ENCODE measurements at regions not wholly inside any gene's neighbourhood (a gene's known extent, or its start where the extent isn't known, plus 50 kb on each side); places are given as distances from the start of the nearest gene placed in this dataset.
"Not testable (repeated sequence)": the region's sequence is repeated elsewhere in the genome, so short reads cannot be mapped to it uniquely, and the experiment has no call there.

- H3K27me3 Mint-ChIP-seq = no peaks in the 10 kb centered on the region
- H3K4me3 Mint-ChIP-seq = no peak overlapping the region
- H3K9me3 Mint-ChIP-seq = no peaks in the 10 kb centered on the region
- H3K27ac Mint-ChIP-seq = no peak overlapping the region
- no peaks in the 10 kb centered on the region for H3K36me3 Mint-ChIP-seq
- no peaks in the 10 kb centered on the region for H3K4me1 Mint-ChIP-seq
- DNase-seq = no peak
- ATAC-seq (replicated peaks) = no peak
Observed at GRCh38 chr6:155549028-155549798, 93.6 kb upstream of the NOX3 start.

DNA sequence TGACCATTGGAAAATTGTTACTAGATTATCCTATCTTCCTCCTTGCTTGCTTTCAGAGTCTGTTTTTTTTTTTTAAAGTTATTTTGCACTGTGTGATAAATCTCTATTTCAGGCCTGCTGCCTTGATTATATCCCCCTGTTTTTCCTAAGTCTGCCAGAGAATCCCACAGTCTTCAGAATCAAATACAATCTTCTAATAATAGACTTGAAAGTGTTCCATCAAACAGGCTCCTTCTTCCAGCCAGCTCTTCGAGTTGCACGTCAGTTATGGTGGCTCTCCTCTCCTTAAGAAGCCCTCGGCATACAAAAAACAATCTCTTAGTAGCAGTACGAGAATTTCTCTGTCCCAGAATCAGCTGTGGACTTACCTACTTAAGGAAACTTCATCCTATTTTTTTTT lies 92.9 kb upstream of the NOX3 start:
- H3K27ac Mint-ChIP-seq = no peak overlapping the region
- no peaks in the 10 kb centered on the region for H3K36me3 Mint-ChIP-seq
- no peaks in the 10 kb centered on the region for H3K4me1 Mint-ChIP-seq
- no peak for ATAC-seq (replicated peaks)
- no peak overlapping the region for H3K4me3 Mint-ChIP-seq
- no peaks in the 10 kb centered on the region for H3K9me3 Mint-ChIP-seq
- H3K27me3 Mint-ChIP-seq = no peaks in the 10 kb centered on the region
- no peak for DNase-seq

DNA sequence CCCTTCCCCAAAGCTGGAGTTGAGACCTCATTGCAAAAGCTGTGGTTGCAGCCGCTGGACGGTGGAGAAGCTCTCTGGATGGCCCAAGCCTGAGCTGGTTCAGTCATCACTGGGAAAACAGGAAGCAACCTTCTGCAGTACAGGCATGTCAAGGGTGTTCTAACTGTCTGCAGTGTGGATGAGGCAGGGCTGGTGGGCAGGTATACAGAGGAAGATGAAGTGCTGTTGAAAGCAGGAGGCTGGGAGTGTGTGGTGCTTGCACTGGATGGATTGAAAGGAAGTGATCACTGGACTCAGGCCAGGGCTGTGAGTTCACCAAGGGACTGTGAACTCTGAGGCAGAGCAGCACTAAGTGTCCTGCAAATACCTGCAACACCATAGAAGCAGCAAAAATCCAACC lies 89.0 kb upstream of the NOX3 start:
- no peak overlapping the region for H3K27ac Mint-ChIP-seq
- DNase-seq = no peak
- H3K4me3 Mint-ChIP-seq = no peak overlapping the region
- no peaks in the 10 kb centered on the region for H3K36me3 Mint-ChIP-seq
- H3K27me3 Mint-ChIP-seq = no peaks in the 10 kb centered on the region
- H3K9me3 Mint-ChIP-seq = no peaks in the 10 kb centered on the region
- peak in 1 of 2 donors; percentile 25 for ATAC-seq (replicated peaks)
- no peaks in the 10 kb centered on the region for H3K4me1 Mint-ChIP-seq

DNA sequence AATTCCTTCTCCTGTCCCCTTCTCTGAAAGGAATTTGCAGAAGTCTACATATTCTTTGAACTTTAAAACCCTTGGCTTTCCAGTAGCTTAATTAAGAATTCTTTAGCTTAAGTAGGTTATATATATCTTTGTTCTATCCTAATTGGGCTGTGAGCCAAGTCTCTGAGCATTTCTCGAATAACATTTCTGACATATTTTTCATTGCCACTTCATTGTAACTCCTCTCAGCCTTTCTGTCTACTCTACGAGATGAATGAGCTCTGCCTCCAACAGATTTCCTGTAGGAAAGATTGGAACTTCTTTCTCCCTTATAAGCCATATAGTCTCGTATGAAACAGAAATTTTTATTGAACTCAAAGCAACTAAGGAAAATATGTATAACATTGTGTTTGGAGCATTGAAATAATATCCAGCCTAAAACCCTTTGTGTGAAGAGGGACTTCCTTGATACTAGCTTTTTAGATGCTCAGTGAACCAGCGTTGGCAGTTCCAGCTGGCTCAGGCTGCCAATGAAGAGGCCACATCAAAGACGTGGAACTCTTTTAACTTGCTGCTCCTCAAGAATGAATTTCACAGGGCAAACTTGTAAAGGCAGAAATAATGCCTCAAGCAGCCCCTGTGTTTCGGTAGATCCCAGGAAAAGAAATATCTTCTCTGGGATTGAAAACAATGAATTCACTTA lies 87.7 kb upstream of the NOX3 start:
- no peaks in the 10 kb centered on the region for H3K36me3 Mint-ChIP-seq
- no peaks in the 10 kb centered on the region for H3K27me3 Mint-ChIP-seq
- no peak for DNase-seq
- ATAC-seq (replicated peaks) = no peak
- H3K4me1 Mint-ChIP-seq = no peaks in the 10 kb centered on the region
- no peaks in the 10 kb centered on the region for H3K9me3 Mint-ChIP-seq
- H3K27ac Mint-ChIP-seq = no peak overlapping the region
- no peak overlapping the region for H3K4me3 Mint-ChIP-seq

DNA sequence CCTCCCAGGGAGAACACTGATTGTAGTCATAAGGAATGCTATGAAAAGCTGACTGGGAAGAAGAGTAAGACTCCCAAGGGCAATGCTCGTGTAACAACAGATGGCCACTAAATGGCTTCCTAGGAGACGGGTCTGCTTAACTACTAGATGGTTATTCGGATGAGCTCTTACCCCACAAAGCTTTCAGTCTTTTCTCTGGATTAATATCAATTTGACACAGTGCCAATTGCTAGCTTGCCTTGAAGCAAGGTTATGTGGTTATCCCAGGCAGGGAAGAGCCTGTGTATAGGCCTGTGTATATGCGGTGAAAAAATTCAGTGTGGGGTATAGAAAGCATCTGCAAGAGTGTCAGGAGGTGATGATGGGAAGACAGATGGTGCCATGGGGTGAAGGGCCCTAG lies 86.4 kb upstream of the NOX3 start:
- Mint-ChIP-seq H3K4me3 (no peak overlapping the region), H3K9me3 (no peaks in the 10 kb centered on the region), H3K36me3 (no peaks in the 10 kb centered on the region), H3K27me3 (no peaks in the 10 kb centered on the region), H3K27ac (no peak overlapping the region), H3K4me1 (no peaks in the 10 kb centered on the region)
- ATAC-seq (replicated peaks) = no peak
- DNase-seq = no peak

- H3K27ac Mint-ChIP-seq = no peak overlapping the region
- no peak for DNase-seq
- peaks cover 0 to 7% of the 10 kb centered on the region in 2 donors for H3K9me3 Mint-ChIP-seq
- ATAC-seq (replicated peaks) = no peak
- H3K4me1 Mint-ChIP-seq = no peaks in the 10 kb centered on the region
- H3K4me3 Mint-ChIP-seq = no peak overlapping the region
- no peaks in the 10 kb centered on the region for H3K36me3 Mint-ChIP-seq
- no peaks in the 10 kb centered on the region for H3K27me3 Mint-ChIP-seq
Observed at GRCh38 chr6:155538708-155539390, 83.2 kb upstream of the NOX3 start.

GRCh38 chr6:155534678-155535077 lies 79.0 kb upstream of the NOX3 start:
- Mint-ChIP-seq H3K27ac (no peak overlapping the region), H3K4me3 (no peak overlapping the region), H3K9me3 (peaks cover 4 to 17% of the 10 kb centered on the region in 2 donors), H3K27me3 (no peaks in the 10 kb centered on the region), H3K36me3 (peaks cover 5 to 7% of the 10 kb centered on the region in 2 donors), H3K4me1 (no peaks in the 10 kb centered on the region)
- no peak for DNase-seq
- no peak for ATAC-seq (replicated peaks)

GRCh38 chr6:155530219-155530834 lies 74.7 kb upstream of the NOX3 start:
- no peak overlapping the region for H3K4me3 Mint-ChIP-seq
- no peak for DNase-seq

GRCh38 chr6:155529814-155530213 lies 74.2 kb upstream of the NOX3 start:
- H3K4me1 Mint-ChIP-seq; H3K27ac Mint-ChIP-seq; ATAC-seq (replicated peaks); H3K27me3 Mint-ChIP-seq; DNase-seq; H3K4me3 Mint-ChIP-seq; H3K36me3 Mint-ChIP-seq: not testable (repeated sequence)
- peaks cover 4 to 14% of the 10 kb centered on the region in 2 donors for H3K9me3 Mint-ChIP-seq

More at GRCh38 chr6:155530219-155530834, 74.7 kb upstream of the NOX3 start:
- Mint-ChIP-seq H3K27me3 (no peaks in the 10 kb centered on the region), H3K9me3 (peaks cover 4 to 15% of the 10 kb centered on the region in 2 donors), H3K27ac (no peak overlapping the region), H3K4me1 (peaks cover 5 to 9% of the 10 kb centered on the region in 2 donors), H3K36me3 (peaks cover 5 to 7% of the 10 kb centered on the region in 2 donors)
- peak in 1 of 2 donors; percentile 68 for ATAC-seq (replicated peaks)

GRCh38 chr6:155528982-155529453 lies 73.4 kb upstream of the NOX3 start:
- H3K27me3 Mint-ChIP-seq = no peaks in the 10 kb centered on the region

GRCh38 chr6:155528335-155528734 lies 72.7 kb upstream of the NOX3 start:
- ATAC-seq (replicated peaks) (no peak), DNase-seq (no peak)
- H3K9me3 Mint-ChIP-seq = peaks cover 4 to 8% of the 10 kb centered on the region in 2 donors
- H3K4me1 Mint-ChIP-seq = peaks cover 5 to 9% of the 10 kb centered on the region in 2 donors
- H3K27ac Mint-ChIP-seq = no peak overlapping the region
- H3K27me3 Mint-ChIP-seq = no peaks in the 10 kb centered on the region
- H3K36me3 Mint-ChIP-seq = peaks cover 3 to 4% of the 10 kb centered on the region in 2 donors
- H3K4me3 Mint-ChIP-seq = no peak overlapping the region

More at GRCh38 chr6:155528982-155529453, 73.4 kb upstream of the NOX3 start:
- H3K36me3 Mint-ChIP-seq = peaks cover 5 to 7% of the 10 kb centered on the region in 2 donors
- H3K9me3 Mint-ChIP-seq = peaks cover 4 to 12% of the 10 kb centered on the region in 2 donors
- H3K27ac Mint-ChIP-seq = peak overlapping the region; percentile 59
- peak; percentile 25 to 72 for ATAC-seq (replicated peaks)
- H3K4me1 Mint-ChIP-seq = peaks cover 5 to 9% of the 10 kb centered on the region in 2 donors
- no peak overlapping the region for H3K4me3 Mint-ChIP-seq
- DNase-seq = no peak

DNA sequence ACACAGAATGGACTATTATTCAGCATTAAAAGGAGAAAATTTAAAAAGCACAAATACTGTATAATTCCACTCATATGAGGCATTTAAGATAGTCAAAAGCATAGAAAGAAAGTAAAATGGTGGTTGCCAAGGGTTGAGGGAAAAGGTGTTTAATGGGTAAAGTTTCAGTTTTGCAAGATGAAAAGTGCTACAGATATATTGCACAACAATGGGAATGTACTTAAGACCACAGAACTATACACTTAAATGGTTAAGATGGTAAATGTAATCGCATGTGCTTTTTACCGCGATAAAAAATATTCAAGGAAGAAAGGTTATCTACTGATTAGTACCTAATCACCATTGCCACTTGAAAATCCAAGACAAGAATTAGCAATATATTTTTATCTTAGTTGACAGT lies 71.8 kb upstream of the NOX3 start:
- DNase-seq = no peak
- Mint-ChIP-seq H3K4me3 (no peak overlapping the region), H3K27ac (no peak overlapping the region), H3K4me1 (peaks cover 5 to 9% of the 10 kb centered on the region in 2 donors), H3K9me3 (peaks cover 0 to 4% of the 10 kb centered on the region in 2 donors), H3K27me3 (no peaks in the 10 kb centered on the region), H3K36me3 (no peaks in the 10 kb centered on the region)
- no peak for ATAC-seq (replicated peaks)

GRCh38 chr6:155523821-155524651 lies 68.4 kb upstream of the NOX3 start:
- no peaks in the 10 kb centered on the region for H3K36me3 Mint-ChIP-seq
- DNase-seq (no peak), ATAC-seq (replicated peaks) (no peak)
- H3K9me3 Mint-ChIP-seq = peaks cover 0 to 2% of the 10 kb centered on the region in 2 donors
- H3K27me3 Mint-ChIP-seq = no peaks in the 10 kb centered on the region
- H3K4me1 Mint-ChIP-seq = peaks cover 3 to 5% of the 10 kb centered on the region in 2 donors
- no peak overlapping the region for H3K27ac Mint-ChIP-seq
- H3K4me3 Mint-ChIP-seq = no peak overlapping the region
